SIG-M5 treated with dmso at 0.1 percent for 504 hours (cell line): ENCODE measurements at regions not wholly inside any gene's neighbourhood (a gene's known extent, or its start where the extent isn't known, plus 50 kb on each side); places are given as distances from the start of the nearest gene placed in this dataset.
"Not testable (repeated sequence)": the region's sequence is repeated elsewhere in the genome, so short reads cannot be mapped to it uniquely, and the experiment has no call there.

Experiments
- DNase-seq: peaks from one replicate; lab custom pipeline; 2025; ENCODE audit not compliant: unreplicated experiment; lab: John Stamatoyannopoulos, UW

DNA sequence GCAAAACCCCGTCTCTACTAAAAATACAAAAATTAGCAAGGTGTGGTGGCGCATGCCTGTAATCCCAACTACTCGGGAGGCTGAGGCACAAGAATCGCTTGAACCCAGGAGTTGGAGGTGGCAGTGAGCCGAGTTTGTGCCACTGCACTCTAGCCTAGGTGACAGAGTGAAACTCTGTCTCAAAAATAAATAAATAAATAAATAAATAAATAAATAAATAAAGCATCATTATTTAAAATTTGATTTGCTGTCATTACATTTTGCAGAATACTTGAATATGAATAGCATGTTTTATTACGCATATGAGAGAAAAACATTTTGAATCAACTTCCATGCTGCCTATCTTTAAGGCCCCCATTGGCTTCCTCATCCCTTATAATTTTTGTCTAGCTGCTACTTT, 53.4 kb upstream of the MED14 start:
- not testable (repeated sequence) for DNase-seq

DNA sequence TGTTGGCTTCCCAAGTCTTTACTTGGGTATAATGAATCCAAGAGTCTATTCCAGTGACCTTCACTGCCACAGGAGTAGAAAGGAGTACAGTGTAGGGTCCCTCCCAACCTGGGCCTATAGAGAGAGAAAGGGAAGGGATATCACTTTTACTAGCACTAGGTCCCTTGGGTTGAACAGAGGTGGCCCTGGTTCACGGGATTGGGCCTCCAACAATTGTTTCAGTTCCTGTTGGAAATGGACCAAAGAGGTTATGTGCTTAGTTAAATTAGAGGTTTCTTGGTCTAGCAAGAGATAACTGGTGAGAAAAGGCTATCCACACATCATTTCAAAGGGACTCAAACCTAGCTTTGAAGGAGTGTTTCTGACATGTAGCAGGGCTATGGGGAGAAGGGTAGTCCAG, 57.1 kb upstream of the MED14 start:
- no peak for DNase-seq

DNA sequence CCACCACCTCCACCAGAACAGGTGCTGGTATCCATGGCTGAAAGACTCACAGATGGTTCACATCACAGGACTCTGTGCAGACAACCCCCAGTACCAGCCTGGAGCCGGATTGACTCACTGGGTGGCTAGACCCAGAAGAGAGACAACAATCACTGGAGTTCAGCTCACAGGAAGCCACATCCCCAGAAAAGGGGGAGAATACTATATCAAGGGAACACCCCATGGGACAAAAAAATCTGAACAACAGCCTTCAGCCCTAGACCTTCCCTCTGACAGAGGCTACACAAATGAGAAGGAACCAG, 59.4 kb upstream of the MED14 start:
- not testable (repeated sequence) for DNase-seq

DNA sequence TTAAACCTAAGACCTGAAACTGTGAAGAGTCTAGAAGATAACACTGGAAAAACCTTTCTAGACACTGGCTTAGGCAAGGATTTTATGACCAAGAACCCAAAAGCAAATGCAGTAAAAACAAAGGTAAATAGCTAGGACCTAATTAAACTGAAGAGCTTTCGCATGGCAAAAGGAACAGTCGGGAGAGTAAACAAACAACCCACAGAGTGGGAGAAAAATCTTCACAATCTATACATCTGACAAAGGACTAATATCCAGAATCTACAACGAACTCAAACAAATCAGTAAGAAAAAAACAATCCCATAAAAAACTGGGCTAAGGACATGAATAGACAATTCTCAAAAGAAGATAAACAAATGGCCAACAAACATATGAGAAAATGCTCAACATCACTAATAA, 64.4 kb upstream of the MED14 start:
- not testable (repeated sequence) for DNase-seq

DNA sequence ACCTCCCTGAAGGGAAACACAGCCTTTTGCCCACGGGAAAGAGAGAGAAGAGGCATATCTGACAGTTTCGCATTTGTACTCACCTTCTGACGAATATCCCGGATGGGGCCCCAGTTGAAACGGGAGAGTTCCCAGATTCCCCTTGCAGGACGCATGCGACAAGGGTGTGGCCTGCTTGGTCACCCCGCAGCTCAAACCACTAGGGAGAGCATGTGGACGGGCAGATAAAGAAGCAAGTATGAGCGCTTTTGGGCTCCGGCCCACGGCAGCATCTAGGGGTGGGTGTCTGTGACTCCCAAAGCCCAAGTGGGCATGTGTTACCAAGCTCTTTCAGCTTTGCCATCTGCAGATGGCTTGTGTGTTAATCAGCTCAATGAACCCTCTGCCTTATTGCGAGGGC, 70.1 kb upstream of the MED14 start:
- DNase-seq, result no peak

DNA sequence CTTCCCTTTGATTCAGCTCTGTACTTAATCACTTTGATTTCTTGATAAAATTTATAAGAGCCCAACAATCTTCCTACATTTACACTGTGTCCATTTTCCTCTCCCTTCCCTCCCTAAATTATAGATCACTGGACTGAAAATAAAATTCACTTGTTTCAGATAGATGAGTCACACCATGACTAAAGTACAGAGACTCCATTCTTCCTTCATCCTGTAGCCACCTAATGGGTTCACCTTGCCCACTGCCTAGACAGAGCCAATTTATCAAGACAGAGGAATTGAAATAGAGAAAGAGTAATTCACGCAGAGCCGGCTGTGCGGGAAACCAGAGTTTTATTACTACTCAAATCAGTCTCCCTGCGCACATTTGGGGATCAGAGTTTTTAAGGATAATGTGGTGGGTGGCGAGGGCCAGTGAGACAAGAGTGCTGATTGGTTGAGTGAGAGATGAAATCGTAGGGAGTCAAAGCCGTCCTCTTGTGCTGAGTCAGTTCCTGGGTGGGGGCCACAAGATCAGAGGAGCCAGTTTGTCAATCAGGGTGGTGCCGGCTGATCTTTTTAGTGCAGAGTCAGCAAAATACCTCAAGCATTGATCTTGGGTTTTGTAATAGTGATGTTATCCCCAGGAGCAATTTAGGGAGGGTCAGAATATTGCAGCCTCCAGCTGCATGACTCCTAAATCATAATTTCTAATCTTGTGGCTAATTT, 71.3 kb upstream of the MED14 start:
- no peak for DNase-seq

DNA sequence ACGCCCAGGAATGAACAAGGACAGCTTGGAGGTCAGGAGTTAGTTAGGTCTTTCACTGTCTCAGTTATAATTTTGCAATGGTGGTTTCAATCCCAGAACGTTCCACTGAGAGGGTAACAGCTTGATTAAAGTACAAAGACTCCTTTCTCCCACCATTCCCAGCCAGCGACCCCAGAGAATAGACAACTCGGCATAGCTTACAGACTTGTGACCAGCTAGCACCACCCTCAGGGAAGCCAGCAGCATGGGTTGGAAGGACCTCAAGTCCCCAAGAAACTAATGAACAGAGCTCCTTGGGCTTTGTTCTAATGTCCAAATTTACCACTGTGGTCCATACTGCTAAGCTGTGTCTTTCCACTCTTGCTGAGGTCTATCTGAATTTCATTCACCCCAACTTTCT, 72.0 kb upstream of the MED14 start:
- no peak for DNase-seq

DNA sequence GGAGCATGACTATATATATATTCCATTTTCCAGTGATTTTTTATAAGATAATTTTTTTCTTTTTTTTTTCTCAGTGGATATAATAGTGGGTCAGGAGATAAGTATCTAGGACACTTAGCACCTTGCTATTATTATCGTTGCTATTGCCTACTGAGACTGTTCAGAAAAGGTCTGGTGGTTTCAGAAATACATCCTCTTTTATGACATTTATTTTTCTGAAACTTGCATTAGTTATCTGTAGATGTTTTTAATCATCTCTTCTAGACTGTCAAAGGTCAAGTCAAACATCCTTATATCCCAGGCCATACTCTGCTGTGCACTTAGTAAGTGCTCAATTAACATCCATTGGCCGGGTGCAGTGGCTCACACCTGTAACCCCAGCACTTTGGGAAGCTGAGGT, 72.9 kb upstream of the MED14 start:
- DNase-seq, result no peak

DNA sequence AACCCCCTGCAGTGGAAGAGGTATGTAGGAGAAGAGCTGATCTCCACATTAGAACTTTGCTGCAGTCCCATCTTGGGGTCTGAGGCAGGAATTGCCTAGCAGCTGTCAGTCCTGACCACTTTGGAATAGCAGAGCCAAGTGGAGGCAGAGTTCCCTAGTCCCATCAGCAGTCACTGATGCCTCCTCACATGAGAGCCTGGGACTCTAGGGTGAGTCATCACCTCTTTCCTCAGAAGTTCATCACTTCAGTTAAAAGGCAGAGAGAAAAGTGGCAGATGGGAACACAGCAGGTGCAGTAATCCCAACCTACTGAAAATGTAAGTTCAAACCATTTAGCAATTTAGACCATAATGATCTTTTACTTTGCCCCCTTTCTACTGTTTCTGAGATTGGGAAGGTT, 73.9 kb upstream of the MED14 start:
- no peak for DNase-seq

DNA sequence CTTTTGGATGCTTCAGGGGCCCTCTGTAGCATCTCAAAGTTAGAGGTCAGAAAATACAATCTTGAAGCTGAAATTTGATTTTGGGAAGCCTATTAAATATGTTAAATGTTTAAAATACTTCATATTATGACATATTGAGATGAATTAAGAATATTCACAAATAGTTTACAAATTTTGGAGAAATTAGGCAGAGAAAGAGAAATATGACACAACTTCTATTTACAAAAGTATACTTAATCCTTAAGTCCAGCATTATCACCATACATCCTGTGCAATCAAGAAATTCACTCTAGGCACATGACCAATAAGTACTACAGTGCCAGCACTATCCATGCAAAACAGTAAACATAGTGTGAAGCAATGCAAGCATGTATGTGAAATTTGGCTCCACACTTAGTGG, 79.7 kb upstream of the MED14 start:
- not testable (repeated sequence) for DNase-seq

DNA sequence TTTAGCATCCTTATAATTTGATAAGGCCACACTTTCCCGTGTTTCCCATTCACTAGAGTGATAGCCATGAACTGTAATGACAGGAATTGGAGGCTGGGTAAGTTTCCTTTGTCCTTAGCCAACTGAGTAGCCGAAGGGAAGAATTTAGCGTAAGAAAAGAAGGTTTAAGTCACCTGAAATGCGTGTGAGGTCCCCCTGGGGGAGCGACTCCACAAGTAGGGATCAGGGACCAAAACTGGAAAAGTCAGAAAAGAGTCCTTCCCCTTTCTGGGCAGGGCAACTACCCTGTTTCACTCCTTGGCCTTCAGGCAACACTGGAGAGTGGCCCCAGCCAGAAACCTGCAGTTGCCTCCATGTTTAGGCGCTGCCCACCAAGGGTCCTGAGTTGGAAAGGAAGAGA, 81.6 kb upstream of the MED14 start:
- no peak for DNase-seq

DNA sequence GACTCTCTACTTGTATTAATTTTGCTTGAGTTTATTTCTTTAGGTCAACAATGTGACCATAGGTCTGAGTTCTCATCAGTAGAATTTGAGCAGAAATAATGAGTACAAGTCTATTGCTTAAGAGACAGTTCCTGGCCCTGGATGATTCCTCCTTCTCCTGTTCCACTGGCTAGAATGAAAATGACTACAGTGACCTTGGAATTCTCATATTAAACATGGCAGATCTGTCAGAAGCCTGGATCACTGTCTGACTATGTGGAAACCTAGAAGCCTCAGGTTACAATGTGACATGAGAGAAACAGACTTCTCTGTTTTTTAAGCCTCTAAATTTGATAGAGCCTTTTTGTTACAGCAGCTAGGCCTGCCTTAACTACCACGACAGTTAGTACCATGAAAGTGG, 82.9 kb upstream of the MED14 start:
- no peak for DNase-seq

DNA sequence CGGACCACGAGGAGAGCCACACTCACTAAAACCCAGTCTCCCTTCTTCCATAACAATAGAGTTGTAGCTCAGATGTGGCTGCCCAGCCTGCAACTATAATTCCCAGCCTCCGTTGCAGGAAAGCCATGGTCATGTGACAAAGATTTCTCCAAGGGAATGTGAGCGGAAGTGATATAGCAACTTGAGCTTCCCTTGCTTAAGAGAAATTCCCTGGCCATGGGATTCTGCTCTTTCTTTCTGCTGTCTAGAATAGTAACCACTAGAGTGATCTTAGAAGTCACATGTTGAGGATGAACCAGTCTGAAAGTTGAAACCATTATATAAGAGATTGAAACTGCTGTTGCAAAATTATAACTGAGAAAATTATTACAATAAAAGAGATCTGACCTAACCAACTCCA, 86.4 kb upstream of the MED14 start:
- DNase-seq, result no peak

DNA sequence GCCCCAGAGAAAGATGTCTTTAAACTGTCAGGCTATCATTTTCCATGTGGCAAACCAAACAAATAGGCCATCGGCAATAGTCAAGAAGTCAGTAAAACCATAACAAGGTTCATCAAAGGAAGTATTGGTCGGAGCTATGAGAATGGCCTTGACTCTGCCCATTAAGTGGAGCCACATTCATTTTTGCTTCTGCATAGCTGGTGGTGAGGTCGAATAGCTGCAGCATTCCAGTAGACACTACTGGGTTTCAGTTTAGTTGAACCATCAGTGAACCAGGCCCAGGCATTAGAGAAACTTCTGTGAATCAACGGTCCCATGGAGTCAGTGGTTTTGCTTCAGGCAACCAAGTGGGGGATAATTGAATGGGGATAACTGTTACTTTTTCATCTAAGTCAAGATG, 92.0 kb upstream of the MED14 start:
- DNase-seq, result no peak

DNA sequence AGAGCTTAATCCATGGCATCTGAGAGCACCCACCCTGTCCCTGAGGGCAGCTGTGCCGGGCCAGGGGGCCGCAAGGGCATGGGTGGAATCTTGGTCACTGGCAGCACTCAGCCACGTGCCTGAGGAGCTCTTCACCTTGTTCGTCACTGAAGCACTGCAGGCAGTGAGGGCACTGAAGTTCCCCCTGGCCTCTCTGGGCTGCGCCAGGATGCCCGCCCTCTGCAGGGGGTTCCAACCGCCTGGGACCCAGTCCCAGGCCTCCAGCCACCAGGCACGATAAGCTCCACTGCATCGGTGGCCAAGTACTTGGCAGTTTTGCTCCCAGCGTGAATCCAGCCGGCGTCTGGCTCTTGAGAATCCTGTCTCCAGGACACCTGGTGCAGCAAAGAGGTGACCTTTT, 96.4 kb upstream of the MED14 start:
- no peak for DNase-seq

DNA sequence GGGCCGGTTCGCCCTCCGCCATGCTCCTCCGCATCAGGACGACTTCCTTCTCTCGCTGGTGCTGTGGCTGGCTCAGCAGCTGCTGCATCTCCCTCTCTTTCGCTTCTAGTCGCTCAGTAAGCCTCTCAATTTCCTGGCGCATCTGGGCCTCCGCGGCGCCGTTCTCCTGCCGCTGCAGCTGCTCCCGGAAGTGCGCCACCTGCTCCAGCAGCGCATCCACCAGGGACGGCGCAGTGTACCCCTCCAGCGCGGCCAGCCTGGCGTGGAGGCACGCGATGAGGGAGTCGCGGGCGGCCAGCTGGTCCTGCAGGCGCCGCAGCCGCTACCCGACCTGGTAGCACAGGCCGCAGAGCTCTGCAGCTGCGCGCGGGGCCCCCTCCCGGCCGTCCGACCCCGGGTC, 97.4 kb upstream of the MED14 start:
- no peak for DNase-seq

DNA sequence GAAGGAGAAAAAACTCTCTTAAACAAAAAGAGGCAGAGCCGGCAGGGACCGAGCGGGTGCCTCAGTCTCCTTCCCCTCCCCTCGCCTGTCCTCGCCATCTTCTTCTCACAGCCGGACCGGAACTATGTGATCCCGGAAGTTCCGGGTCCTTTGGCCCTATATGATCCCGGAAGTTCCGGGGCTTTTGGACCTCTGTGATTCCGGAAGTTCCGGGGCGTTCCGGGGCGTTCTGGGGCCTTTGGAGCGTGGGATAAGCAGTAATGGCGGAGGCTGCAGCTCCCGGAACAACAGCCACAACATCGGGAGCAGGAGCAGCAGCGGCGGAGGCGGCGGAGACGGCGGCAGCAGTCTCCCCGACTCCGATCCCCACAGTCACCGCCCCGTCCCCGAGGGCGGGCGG, 98.9 kb upstream of the MED14 start:
- no peak for DNase-seq

DNA sequence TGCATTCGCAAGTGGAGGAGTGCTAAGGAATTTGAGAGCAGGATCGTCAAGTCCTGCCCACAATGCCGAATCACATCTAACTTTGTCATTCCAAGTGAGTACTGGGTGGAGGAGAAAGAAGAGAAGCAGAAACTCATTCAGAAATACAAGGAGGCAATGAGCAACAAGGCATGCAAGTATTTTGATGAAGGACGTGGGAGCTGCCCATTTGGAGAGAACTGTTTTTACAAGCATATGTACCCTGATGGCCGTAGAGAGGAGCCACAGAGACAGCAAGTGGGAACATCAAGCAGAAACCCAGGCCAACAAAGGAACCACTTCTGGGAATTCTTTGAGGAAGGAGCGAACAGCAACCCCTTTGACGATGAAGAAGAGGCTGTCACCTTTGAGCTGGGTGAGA, 100.2 kb upstream of the MED14 start:
- DNase-seq, result no peak

DNA sequence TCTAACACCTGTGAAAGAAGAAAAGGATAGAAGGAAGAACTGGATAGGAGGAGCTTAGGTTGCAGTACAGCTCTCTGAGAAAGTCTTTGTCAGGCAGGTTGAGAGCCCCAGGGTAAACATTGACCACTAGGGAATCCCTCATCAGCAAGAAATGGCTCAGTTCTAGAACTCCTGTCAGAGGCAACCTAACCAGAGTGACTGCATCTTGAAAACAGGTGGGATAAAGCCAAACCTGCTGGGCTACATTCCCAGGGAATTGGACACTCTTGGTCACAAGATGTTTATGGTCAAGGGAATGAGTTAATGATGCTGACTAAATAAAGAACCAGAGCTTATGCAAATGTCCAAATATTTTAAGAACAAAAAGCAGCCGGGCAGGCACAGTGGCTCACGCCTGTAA, 108.3 kb upstream of the MED14 start:
- no peak for DNase-seq

DNA sequence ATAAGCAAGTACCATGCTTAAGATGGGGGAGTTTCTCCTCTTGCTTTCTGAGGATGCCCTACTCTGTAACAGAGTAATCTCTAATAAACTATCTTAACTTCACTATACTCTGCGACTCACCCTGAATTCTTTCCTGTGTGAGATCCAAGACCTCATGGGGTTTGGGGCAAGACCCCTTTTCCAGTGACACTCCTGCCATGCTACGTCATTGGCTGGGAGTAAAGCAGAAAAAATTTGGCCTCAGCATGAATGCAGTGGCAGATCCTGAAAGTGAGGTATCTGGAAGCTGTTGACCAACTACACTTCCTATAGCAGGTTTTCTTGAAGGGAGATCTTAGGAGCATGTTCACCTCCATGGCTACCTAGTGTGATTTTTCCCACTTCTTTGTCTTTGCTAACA, 109.1 kb upstream of the MED14 start:
- no peak for DNase-seq

DNA sequence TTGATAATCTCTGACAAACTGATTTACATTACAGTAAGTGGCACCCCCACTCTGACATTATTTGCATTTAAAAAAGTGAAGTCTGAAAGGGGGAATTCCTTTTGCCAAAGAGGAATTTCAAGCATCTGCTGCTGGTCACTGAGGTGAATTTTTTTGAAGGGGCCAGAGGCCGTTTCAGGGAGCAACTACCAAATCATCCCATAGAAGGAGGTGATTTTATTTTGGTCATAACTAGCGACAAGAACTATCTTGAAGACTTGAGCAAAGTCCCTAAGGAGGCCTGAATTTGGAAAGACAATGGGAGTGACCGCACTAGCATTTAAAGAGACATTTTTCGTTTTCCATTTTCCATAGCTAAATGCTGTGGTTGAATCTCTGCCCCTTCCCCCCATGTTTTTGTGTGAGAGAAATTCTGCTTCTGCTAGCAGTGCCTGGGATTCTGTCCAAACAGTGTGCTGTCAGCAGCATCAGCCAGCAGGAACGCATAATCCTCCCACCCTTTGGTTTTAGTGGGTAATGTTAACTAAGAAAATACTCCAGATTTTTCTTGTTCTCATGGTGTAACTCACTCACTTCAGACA, 110.1 kb upstream of the MED14 start:
- DNase-seq, result no peak

DNA sequence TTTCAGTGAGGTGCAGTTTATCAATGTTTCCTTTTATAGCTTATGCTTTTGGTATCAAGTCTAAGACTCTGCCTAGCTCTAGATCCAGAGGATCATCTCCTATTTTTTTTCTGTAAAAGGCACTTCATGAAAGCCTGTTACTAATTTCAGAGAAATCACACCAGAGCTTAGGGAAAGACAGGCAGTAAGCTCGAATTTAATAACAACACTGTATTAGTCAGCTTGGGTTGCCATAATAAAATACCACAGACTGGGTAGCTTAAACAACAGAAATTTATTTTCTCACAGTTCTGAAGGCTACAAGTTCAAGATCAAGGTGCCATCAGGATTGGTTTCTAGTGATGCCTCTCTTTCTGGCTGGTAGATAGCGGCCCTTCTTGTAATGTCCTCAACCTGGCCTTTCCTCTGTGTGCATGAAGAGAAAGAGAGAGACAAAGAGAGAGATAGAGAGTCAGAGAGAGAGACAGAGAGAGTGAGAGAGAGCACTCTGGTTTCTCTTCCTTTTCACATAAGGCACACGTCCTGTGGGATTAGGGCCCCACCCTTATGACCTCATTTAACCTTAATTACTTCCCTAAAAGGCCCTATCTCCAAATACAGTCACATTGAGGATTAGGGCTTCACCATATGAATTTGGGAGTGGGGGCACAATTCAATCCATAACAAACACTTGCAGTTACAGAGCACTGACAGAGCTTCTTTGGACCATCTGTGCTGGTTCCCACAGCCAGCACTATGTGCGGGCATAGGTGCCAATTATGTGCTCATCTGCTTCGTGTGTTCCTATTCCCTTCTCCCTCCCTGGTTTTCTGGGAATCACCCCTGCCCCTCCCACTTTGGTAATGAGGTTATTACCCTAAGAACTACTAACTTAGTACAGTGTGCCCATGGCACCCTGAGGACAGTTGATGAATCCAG, 114.8 kb upstream of the MED14 start:
- no peak for DNase-seq
